Stomach (tissue), 8 donors: ENCODE measurements at regions not wholly inside any gene's neighbourhood (a gene's known extent, or its start where the extent isn't known, plus 50 kb on each side); places are given as distances from the start of the nearest gene placed in this dataset.

Source experiments
- DNase-seq, 2 donors: peaks; one replicate each; pipeline versions ENCODE4 v3.0.0 to v3.0.0-alpha.2; 2013 to 2019
- H3K27ac ChIP-seq, 5 donors: fragments of 200-600 bp in 4 of 5; sonication (generic) in 4 of 5; one replicate each; pipeline ENCODE4 v1.5.1; 2013 to 2019; ENCODE audit warnings: mild to moderate bottlenecking in 1 of 5, moderate library complexity in 1 of 5
- H3K27me3 ChIP-seq, 3 donors: fragments of 200-600 bp; sonication (generic); one replicate each; pipeline ENCODE4 v1.5.1; 2017 to 2019; ENCODE audit warnings: mixed run types in 1 of 3
- H3K36me3 ChIP-seq, 4 donors: fragments of 200-600 bp; sonication (generic); 1 replicate in 3 of 4; 2 replicates in 1 of 4; pipeline ENCODE4 v1.5.1; 2016 to 2019
- H3K4me1 ChIP-seq, 4 donors: fragments of 200-600 bp; sonication (generic); one replicate each; pipeline ENCODE4 v1.5.1; 2016 to 2019
- H3K4me3 ChIP-seq, 4 donors: fragments of 200-600 bp; sonication (generic) in 3 of 4; one replicate each; pipeline ENCODE4 v1.5.1; 2016 to 2019; ENCODE audit warnings: mild to moderate bottlenecking in 1 of 4
- H3K9me3 ChIP-seq, 4 donors: fragments of 200-600 bp; sonication (generic); one replicate each; pipeline ENCODE4 v1.5.1; 2016 to 2019
- EP300 ChIP-seq: sonication (generic); formaldehyde crosslinking; IDR thresholded peaks from one replicate; pipeline ENCODE4 v1.6.1; 2017; ENCODE audit warnings: antibody characterized with exemption
- POLR2A ChIP-seq, 4 donors: fragments of 450-650 bp; IDR thresholded peaks; one replicate each; pipeline ENCODE4 v1.6.1; 2016; ENCODE audit warnings: antibody characterized with exemption in 4 of 4, control low read depth in 2 of 4, mild to moderate bottlenecking in 1 of 4, moderate library complexity in 1 of 4
- POLR2AphosphoS5 ChIP-seq, 3 donors: sonication (generic); formaldehyde crosslinking; IDR thresholded peaks; one replicate each; pipeline ENCODE4 v1.6.1; 2016; ENCODE audit warnings: antibody characterized with exemption in 3 of 3
- WGBS, 5 donors: extraction: QIAGEN DNeasy Blood & Tissue Kit in 3 of 5; methylation state at CpG; one replicate each; pipeline versions ENCODE4 v1.1.5 to v1.1.7; 2013 to 2018; 5-methylcytosine and 5-hydroxymethylcytosine counted together
- intact Hi-C: fragments of 100-400 bp; cut with DNase I; formaldehyde crosslinking; loops from one replicate; pipeline ENCODE4 v1.15.1; 2023; ENCODE audit warnings: low total_unique reads
- TF ChIP-seq, protein P1 (sequence below), 7 experiments: fragments of 450-650 bp in 4 of 7; fragments of 200-600 bp in 3 of 7; sonication (generic) in 3 of 7; IDR thresholded peaks; one replicate each; pipeline ENCODE4 v1.5.1; 2016 to 2019; ENCODE audit warnings: antibody characterized with exemption in 7 of 7, control low read depth in 2 of 7, mild to moderate bottlenecking in 1 of 7
- donor health status: healthy with polysubstance abuse.
- donor health status: Bipolar disorder and iron deficiency.
- donor health status: healthy.

DNA sequence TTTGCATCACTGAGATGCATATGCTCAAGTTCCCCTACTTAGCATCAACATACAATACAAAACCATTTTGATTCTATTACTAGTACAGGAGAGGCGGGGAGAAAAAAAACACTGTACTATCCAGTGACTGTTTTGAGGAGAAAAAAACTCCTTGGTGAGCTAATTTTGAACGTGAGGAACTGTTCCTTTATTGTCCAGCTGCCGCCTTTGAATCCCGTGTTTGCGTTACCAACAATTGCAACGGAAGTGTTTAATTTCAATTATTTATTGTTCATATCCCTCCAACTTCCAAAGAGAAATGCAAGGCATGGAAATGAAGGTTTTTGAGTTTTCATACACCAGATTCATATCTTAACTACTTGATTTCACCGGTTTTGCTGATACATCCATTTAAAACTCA is 66.4 kb upstream of the ARHGAP21 start:
- H3K27me3 ChIP-seq, result no peaks in the 10 kb centered on the region
- no peak overlapping the region for H3K4me3 ChIP-seq
- no peaks in the 10 kb centered on the region for H3K9me3 ChIP-seq
- H3K4me1 ChIP-seq, result no peaks in the 10 kb centered on the region
- intact Hi-C loops, result no loop called here
- WGBS, 5 donors, result 59 to 68% (median 66%) methylated on average over 7 of the region's 7 CpGs
- H3K27ac ChIP-seq, result no peak overlapping the region
- no peak for DNase-seq
- TF ChIP-seq EP300, result no peak
- no peak for TF ChIP-seq POLR2A (IDR thresholded peaks at IDR 0.05)
- TF ChIP-seq, protein P1, sequence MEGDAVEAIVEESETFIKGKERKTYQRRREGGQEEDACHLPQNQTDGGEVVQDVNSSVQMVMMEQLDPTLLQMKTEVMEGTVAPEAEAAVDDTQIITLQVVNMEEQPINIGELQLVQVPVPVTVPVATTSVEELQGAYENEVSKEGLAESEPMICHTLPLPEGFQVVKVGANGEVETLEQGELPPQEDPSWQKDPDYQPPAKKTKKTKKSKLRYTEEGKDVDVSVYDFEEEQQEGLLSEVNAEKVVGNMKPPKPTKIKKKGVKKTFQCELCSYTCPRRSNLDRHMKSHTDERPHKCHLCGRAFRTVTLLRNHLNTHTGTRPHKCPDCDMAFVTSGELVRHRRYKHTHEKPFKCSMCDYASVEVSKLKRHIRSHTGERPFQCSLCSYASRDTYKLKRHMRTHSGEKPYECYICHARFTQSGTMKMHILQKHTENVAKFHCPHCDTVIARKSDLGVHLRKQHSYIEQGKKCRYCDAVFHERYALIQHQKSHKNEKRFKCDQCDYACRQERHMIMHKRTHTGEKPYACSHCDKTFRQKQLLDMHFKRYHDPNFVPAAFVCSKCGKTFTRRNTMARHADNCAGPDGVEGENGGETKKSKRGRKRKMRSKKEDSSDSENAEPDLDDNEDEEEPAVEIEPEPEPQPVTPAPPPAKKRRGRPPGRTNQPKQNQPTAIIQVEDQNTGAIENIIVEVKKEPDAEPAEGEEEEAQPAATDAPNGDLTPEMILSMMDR (IDR thresholded peaks at IDR 0.05), result no peak
- no peak for TF ChIP-seq POLR2AphosphoS5 (IDR thresholded peaks at IDR 0.05)
- H3K36me3 ChIP-seq, result no peaks in the 10 kb centered on the region

DNA sequence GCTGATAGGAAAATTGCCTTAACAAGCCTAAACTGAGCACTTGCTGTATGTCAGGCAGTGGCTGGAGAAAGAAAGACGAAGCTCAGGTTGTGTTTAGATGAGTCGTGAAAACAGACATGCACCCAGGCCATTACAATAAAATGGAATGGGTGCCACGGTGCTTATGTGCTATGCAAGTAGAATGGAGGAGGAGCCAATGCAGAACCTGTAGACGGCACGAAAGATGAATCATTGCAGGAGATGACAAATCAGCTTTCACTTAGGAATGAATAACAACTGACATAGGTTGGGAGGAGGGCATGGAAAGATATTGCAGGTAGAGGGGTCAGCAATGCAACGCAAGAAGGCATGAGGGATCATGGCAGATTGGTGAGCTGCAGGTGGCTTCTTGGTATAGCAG is 61.2 kb upstream of the ARHGAP21 start:
- TF ChIP-seq, protein P1 (IDR thresholded peaks at IDR 0.05), result no peak
- TF ChIP-seq EP300 (no peak), POLR2A (IDR thresholded peaks at IDR 0.05) (no peak), POLR2AphosphoS5 (IDR thresholded peaks at IDR 0.05) (no peak)
- no peak for DNase-seq
- Histone ChIP-seq H3K27me3 (no peaks in the 10 kb centered on the region), H3K36me3 (no peaks in the 10 kb centered on the region), H3K27ac (no peak overlapping the region), H3K4me3 (no peak overlapping the region), H3K4me1 (no peaks in the 10 kb centered on the region), H3K9me3 (no peaks in the 10 kb centered on the region)
- intact Hi-C loops, result no loop called here
- WGBS, 5 donors, result 79 to 88% (median 87%) methylated on average over 6 of the region's 6 CpGs

DNA sequence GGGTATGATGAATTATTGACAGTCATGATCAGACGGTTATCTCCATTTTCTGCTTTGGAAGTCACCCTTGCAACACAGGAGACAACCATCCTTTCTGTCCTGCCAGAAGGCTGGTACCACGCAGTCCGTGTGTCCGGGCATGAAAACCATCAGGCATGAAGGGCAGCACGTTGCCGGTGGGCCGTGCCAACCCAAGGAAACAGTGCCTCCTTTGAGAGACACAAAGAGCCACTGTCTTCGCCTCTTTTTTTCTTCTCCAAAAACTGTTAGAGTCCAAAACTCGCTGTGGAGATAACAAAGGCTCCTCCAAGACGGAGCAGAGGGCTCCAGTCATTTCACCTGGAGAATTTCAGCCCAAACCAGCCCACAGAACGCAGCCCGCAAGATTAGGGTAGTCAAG is 60.4 kb upstream of the ARHGAP21 start:
- DNase-seq, result peak in 1 of 2 donors; percentile 22
- TF ChIP-seq POLR2AphosphoS5 (IDR thresholded peaks at IDR 0.05) (no peak), POLR2A (IDR thresholded peaks at IDR 0.05) (no peak)
- Histone ChIP-seq H3K9me3 (no peaks in the 10 kb centered on the region), H3K27me3 (no peaks in the 10 kb centered on the region), H3K27ac (no peak overlapping the region), H3K4me1 (no peaks in the 10 kb centered on the region), H3K36me3 (no peaks in the 10 kb centered on the region), H3K4me3 (no peak overlapping the region)
- 85 to 95% (median 89%) methylated on average over 9 to 12 of the region's 12 CpGs for WGBS, 5 donors
- intact Hi-C loops, result no loop called here

DNA sequence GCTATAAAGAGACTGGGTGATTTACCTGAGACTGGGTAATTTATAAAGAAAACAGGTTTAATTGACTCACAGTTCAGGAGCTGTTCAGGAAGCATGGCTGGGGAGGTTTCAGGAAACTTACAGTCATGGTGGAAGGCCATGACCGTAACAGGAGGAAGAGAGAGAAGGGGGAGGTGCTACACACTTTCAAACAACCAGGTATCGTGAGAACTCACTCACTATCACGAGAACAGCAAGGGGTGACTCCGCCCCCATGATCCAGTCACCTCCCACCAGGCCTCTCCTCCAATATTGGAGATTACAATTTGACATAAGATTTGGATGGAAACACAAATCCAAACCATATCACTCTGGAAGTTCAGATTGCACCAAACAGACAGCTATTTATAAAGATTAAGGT is 59.8 kb upstream of the ARHGAP21 start:
- Histone ChIP-seq H3K4me1 (no peaks in the 10 kb centered on the region), H3K27ac (no peak overlapping the region), H3K4me3 (no peak overlapping the region), H3K27me3 (no peaks in the 10 kb centered on the region), H3K36me3 (no peaks in the 10 kb centered on the region), H3K9me3 (no peaks in the 10 kb centered on the region)
- no peak for DNase-seq
- 69 to 94% (median 90%) methylated on average over 4 of the region's 4 CpGs for WGBS, 5 donors
- TF ChIP-seq, protein P1 (IDR thresholded peaks at IDR 0.05), result no peak
- no peak for TF ChIP-seq POLR2AphosphoS5 (IDR thresholded peaks at IDR 0.05)
- no peak for TF ChIP-seq POLR2A (IDR thresholded peaks at IDR 0.05)
- intact Hi-C loops, result no loop called here

DNA sequence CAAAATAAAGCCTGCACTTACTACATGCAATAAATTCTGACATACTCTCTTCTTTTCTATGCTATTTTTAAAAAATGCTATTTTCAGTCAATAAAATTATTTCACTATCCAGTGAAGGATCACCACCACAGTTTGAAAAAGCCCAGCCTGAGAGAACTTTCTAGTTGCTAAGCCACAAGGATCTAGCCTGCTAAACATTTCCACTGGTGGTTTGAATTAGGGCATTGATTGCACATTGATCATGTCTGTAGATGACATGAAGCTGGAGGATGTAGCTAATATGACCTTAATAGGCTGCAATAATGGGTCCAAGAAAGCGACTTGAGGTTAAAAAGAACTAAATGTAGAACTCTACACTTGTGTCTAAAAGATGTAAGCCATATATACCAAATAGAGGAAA is 56.0 kb upstream of the ARHGAP21 start:
- intact Hi-C loops, result no loop called here
- Histone ChIP-seq H3K27ac (no peak overlapping the region), H3K27me3 (no peaks in the 10 kb centered on the region), H3K4me3 (no peak overlapping the region), H3K36me3 (no peaks in the 10 kb centered on the region), H3K4me1 (no peaks in the 10 kb centered on the region), H3K9me3 (no peaks in the 10 kb centered on the region)
- DNase-seq, result peak in 1 of 2 donors; percentile 38
- WGBS, 5 donors, result 78 to 97% (median 92%) methylated on average over 1 of the region's 1 CpG
- TF ChIP-seq, protein P1 (IDR thresholded peaks at IDR 0.05), result no peak
- no peak for TF ChIP-seq POLR2AphosphoS5 (IDR thresholded peaks at IDR 0.05)
- TF ChIP-seq POLR2A (IDR thresholded peaks at IDR 0.05), result no peak
- TF ChIP-seq EP300, result no peak
